ENCODE measurements at regions not wholly inside any gene's neighbourhood (a gene's known extent, or its start where the extent isn't known, plus 50 kb on each side); places are given as distances from the start of the nearest gene placed in this dataset.
"Not testable (repeated sequence)": the region's sequence is repeated elsewhere in the genome, so short reads cannot be mapped to it uniquely, and the experiment has no call there.

DNA sequence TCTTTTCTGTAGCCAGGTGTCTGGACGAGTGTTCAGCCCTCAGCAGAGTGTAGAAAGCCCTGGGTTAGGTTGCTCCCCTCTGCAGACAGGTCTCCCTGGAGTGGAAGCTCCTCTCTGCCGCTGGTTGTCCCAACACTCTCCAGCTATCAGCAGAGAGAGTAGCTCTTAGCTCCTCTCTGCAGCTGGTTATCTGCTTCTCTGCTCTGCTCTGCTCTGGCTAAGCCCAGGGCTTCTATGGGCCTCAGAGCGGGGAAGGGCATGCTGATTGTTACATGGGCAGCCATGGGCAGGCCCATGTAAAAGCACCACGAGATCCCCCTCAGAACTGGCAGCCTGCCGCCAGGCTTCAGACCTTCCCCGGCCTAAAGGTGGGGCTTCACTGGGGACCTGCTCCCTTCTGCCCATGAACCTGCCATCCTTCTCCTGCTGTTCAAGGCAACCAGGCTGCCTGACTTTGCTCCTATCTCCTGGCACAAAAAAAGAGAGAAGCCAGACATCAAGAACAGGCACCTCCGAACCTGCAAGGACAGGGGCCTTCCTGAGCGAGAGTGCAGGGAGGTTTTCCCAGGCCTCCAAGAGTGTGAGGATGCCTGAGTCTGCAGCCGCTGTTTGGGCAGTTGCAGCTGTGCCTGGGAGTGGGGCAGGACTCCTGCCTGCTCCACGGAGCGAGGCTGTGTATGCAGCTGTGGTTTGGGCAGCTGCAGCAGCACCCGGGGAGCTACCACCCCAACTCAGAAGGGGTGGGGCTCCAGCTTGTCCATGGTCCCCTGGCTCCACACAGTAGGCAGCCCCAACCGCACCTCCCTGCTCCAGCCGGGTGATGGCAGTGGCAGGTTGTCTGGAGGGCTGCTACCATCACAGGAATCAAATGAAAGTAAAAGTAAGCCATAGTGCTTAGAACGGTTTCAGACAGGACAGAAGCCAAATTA lies 973.7 kb downstream of the LTN1 start:
- no peak overlapping the region for H3K4me3 Mint-ChIP-seq
- H3K27ac Mint-ChIP-seq: peak overlapping the region in 1 of 2 donors; percentile 74
- ATAC-seq (peak; percentile 31), DNase-seq (no peak)
- H3K9me3 Mint-ChIP-seq: no peaks in the 10 kb centered on the region
- no peaks in the 10 kb centered on the region for H3K27me3 Mint-ChIP-seq
- no peaks in the 10 kb centered on the region for H3K4me1 Mint-ChIP-seq

DNA sequence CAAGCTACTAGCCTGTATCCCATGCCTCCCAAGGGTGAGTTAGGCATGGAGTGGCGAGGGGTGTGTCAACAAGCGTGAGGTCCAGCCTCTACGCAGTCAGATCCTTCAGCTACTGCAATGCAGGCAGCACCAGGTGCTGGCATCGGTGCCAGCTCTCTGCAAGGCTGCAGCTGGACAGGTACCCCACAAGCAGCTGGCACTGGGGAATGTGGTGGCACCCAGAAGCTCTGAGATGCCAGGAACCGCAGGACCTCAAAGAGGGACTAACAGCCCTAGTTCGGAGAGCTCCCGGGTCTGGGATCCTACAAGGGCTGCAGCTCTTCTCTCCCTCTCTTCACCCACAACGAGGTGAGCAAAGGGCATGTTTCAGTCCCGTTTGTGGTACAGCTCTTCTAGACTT lies 974.5 kb downstream of the LTN1 start:
- Mint-ChIP-seq H3K27me3 (no peaks in the 10 kb centered on the region), H3K9me3 (no peaks in the 10 kb centered on the region), H3K27ac (no peak overlapping the region), H3K4me1 (no peaks in the 10 kb centered on the region), H3K4me3 (no peak overlapping the region)
- ATAC-seq (peak; percentile 28), DNase-seq (no peak)

DNA sequence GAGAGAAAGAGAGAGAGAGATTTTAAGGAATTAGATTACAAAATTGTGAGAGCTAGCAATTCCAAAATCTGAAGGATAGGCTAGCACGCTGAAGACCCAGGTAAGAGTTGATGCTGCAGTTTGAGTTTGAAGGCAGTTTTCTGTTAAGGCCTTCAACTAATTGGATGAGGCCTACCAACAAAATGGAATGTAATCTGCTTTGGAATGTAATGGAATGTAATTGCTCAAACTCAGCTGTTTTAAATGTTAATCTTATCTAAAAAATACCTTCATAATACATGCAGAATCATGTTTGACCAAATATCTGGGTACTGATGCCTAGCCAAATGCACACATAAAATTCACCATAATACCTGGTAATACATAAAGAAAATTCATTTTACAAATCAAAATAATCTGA lies 976.1 kb downstream of the LTN1 start:
- Mint-ChIP-seq H3K27me3 (no peaks in the 10 kb centered on the region), H3K4me3 (no peak overlapping the region), H3K9me3 (no peaks in the 10 kb centered on the region), H3K4me1 (no peaks in the 10 kb centered on the region), H3K27ac (no peak overlapping the region)
- no peak for ATAC-seq
- DNase-seq: no peak

DNA sequence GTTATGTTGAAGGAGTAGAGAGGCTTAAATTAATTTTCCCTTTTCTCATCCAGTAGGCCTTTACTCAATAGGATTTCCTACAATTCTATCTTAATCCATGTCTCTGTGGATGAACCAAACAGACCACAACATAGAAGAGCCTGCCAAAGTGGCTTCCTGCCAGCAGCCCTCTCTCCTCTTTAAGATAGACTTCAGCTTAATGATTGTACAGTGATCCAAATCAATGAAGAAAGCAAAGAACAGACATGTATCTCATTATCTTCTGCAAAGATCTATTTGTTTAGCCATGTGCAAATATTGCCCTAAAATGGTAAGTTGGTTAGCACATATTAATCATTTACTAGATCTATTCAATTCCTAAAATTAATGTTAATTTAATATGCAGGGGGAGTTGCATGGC lies 979.6 kb downstream of the LTN1 start:
- not testable (repeated sequence) for H3K9me3 Mint-ChIP-seq, ATAC-seq, H3K4me1 Mint-ChIP-seq, DNase-seq, H3K4me3 Mint-ChIP-seq, H3K27me3 Mint-ChIP-seq
- H3K27ac Mint-ChIP-seq: peak overlapping the region in 1 of 2 donors; percentile 12

DNA sequence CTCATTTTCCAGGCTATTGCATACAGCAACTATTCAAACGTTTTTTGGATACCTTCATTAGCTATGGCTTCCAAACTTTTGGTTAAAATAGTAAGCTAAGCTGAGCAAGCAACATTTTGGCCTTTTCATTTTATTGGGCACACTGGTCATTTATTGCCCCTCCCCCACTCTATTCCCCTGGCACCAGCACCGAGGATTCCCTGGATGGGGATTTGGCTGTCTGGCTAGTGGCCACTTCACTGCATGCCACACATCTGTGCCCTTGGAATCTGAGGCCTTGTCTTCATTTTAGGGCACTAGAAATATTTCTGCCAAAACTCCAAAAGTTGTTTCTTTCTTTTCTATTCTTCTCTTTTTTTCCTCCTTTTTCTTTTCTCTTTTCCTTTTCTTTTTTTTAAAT lies 980.7 kb downstream of the LTN1 start:
- H3K27ac Mint-ChIP-seq, ATAC-seq, H3K4me3 Mint-ChIP-seq, H3K9me3 Mint-ChIP-seq, H3K27me3 Mint-ChIP-seq, DNase-seq, H3K4me1 Mint-ChIP-seq: not testable (repeated sequence)

GRCh38 chr21:28008245-28008644 lies 984.4 kb downstream of the LTN1 start:
- not testable (repeated sequence) for H3K27me3 Mint-ChIP-seq, H3K4me1 Mint-ChIP-seq, DNase-seq, H3K4me3 Mint-ChIP-seq, ATAC-seq, H3K27ac Mint-ChIP-seq, H3K9me3 Mint-ChIP-seq

DNA sequence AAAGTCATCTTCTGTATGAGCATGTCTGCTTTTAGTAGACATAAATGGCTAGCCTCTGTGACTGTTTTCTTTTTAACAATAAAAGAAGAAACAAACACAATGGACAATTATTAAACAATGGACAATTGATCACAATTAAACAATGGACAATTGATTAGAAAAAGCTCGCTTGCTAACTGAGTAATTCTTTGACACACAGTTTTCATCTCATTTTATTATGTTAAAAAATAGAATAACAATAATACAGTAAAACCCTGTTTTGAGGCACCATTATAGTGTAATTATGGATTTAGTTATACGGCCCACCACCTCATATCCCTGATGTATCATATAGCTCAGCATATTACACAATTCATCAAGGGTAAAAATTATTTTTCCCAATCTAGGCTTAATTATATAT lies 989.0 kb downstream of the LTN1 start:
- not testable (repeated sequence) for H3K9me3 Mint-ChIP-seq, H3K27ac Mint-ChIP-seq, ATAC-seq, DNase-seq, H3K4me3 Mint-ChIP-seq, H3K4me1 Mint-ChIP-seq, H3K27me3 Mint-ChIP-seq

DNA sequence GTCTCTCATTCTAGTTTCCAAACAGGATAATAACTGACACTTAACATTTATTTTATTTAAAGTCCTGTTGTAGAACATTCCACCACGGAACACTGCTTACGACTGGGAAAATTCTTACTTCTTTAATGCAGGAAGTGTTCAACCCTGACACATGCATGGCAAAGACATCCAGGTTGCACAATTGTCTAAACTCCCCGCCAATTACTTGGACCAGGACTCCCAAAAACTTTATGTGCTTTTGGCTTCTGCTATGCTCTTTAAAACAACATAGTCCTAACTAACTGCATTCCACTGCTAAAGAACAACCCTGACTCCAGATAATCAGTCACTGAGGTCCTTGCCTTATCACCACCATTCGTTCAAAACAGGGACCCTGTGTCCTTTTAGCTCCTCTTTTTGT lies 995.8 kb downstream of the LTN1 start:
- not testable (repeated sequence) for H3K9me3 Mint-ChIP-seq, DNase-seq, H3K27ac Mint-ChIP-seq, H3K4me3 Mint-ChIP-seq, H3K4me1 Mint-ChIP-seq, ATAC-seq, H3K27me3 Mint-ChIP-seq

GRCh38 chr21:27984663-27985325 lies 1007.9 kb downstream of the LTN1 start:
- not testable (repeated sequence) for H3K27me3 Mint-ChIP-seq, ATAC-seq, H3K4me3 Mint-ChIP-seq, H3K9me3 Mint-ChIP-seq, H3K27ac Mint-ChIP-seq, DNase-seq, H3K4me1 Mint-ChIP-seq

DNA sequence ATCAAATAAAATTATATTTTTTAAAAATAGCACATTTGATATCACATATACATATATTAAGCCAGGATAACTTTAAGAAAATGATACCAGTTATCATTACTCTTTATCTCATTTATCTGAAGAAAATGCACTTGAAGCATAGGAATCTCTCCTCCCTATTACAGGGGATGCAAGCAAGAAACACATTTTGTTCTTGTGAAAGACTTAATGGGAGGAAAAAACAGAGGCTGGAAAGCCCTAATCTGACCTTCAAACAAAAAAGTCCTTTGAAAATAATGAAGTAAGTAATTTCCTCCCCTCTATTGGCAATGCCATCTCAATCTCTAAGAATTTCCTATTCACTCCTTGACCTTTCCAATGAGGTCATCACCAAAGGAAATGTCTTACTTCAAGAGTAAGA lies 1012.6 kb upstream of the ADAMTS5 start:
- not testable (repeated sequence) for H3K27ac Mint-ChIP-seq, H3K4me3 Mint-ChIP-seq, H3K4me1 Mint-ChIP-seq, H3K9me3 Mint-ChIP-seq, DNase-seq, H3K27me3 Mint-ChIP-seq, ATAC-seq

DNA sequence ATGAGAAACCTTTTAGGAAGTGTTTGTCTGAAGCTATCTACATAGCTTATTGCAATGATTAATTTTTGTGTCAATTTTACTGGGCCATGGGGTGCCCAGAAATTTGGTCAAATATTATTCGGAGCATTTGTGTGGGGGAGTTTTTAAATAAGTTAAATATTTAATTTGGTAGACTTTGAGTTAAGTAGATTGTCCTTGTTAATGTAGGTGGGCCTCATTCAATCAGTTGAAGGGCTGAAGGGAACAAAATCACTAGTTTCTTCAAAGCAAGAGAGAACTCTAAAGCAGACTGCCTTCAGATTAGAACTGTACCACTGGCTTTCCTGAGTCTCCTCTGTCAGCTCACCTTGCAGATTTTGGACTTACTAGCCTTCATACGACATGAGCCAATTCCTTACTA lies 1008.6 kb upstream of the ADAMTS5 start:
- Mint-ChIP-seq H3K4me3 (no peak overlapping the region), H3K4me1 (no peaks in the 10 kb centered on the region), H3K27ac (no peak overlapping the region), H3K27me3 (no peaks in the 10 kb centered on the region), H3K9me3 (peaks cover 0 to 8% of the 10 kb centered on the region in 2 donors)
- no peak for DNase-seq
- ATAC-seq: no peak

GRCh38 chr21:27974152-27974551 lies 1007.3 kb upstream of the ADAMTS5 start:
- not testable (repeated sequence) for H3K4me3 Mint-ChIP-seq, H3K9me3 Mint-ChIP-seq, DNase-seq, H3K4me1 Mint-ChIP-seq, H3K27ac Mint-ChIP-seq, ATAC-seq, H3K27me3 Mint-ChIP-seq

- H3K27me3 Mint-ChIP-seq, ATAC-seq, H3K9me3 Mint-ChIP-seq, H3K4me1 Mint-ChIP-seq, H3K27ac Mint-ChIP-seq, DNase-seq, H3K4me3 Mint-ChIP-seq: not testable (repeated sequence)
Observed at GRCh38 chr21:27968240-27968639, 1001.4 kb upstream of the ADAMTS5 start.

DNA sequence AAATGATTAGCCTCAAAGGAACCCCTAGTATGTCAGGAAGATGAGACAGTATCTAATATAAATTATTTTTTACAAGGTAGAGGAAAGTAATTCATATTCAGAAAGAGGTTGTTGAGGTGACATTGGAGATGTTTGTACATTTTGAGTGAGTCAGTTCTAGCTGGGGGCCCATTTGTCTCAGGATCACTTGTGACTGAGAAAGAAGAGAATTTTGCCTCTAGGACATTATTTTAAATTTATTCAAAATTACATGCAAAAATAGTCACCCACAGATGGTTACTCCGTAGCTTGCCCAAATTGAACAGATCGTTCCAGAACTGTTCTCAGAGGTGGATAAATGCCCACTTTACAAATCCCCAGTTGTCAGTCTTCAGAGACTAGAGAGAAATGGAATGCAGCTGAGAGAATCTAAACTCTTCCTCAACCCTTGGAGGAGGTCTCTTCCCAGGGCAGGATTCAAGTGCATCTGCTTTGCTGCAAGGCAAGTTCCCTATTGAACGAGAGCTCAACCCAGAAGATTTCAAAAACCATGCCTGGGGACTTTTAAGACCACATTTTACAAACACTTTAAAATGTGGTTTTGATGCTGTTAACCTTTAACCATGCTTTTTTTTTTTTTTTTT lies 987.8 kb upstream of the ADAMTS5 start:
- Mint-ChIP-seq H3K4me1 (no peaks in the 10 kb centered on the region), H3K9me3 (peaks cover 0 to 3% of the 10 kb centered on the region in 2 donors), H3K27ac (no peak overlapping the region), H3K27me3 (no peaks in the 10 kb centered on the region), H3K4me3 (no peak overlapping the region)
- ATAC-seq (no peak), DNase-seq (no peak)

DNA sequence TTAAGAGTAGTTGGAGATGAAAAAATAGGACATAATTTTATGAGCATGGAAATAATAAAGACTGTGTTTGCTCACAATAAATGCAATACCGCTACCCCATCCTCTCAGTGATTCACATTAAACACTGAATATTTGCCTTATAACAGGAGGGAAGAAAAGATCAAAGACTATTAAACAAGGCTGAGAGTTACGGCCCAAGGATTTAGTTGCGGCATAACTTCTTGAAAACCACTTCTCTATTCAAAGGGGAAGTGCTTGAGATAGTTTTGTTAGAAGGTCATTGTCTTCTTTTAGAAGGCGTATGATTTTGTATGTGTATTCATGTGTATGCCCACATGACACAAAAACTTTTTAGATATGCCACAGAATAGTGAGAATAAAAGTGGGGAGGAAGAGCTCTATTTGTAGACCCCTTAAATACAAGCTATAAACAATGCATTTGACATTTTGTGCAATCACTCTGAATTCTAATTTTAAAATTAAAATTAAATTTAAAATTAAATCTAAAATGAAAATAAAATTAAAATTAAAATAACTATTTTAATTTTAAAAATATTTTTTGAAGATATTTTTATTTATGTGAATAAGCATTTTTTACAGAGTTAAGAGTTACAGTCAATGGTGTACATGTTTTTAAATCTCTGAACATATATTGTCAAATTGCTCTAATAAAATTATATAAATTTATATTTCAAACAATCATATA lies 986.6 kb upstream of the ADAMTS5 start:
- no peak overlapping the region for H3K27ac Mint-ChIP-seq
- H3K9me3 Mint-ChIP-seq: peaks cover 0 to 3% of the 10 kb centered on the region in 2 donors
- H3K4me1 Mint-ChIP-seq: no peaks in the 10 kb centered on the region
- ATAC-seq: no peak
- H3K4me3 Mint-ChIP-seq: no peak overlapping the region
- no peaks in the 10 kb centered on the region for H3K27me3 Mint-ChIP-seq
- DNase-seq: no peak
